ENCODE measurements at regions not wholly inside any gene's neighbourhood (a gene's known extent, or its start where the extent isn't known, plus 50 kb on each side); places are given as distances from the start of the nearest gene placed in this dataset.

GRCh38 chr9:74443036-74443750 lies 53.9 kb upstream of the RORB start:
- TF ChIP-seq REST (IDR thresholded peaks at IDR 0.05; ENCODE audit: insufficient read depth in 1 of 2, low read depth in 2 of 2, low read length in 2 of 2): no peak
- no peak for TF ChIP-seq SIN3A (IDR thresholded peaks at IDR 0.05; ENCODE audit: borderline replicate concordance, insufficient read depth, low read length)
- TF ChIP-seq POLR2AphosphoS5 (IDR thresholded peaks at IDR 0.05; ENCODE audit: low read depth, low read length): no peak
- no peak for TF ChIP-seq TAF1 (IDR thresholded peaks at IDR 0.05; ENCODE audit: borderline replicate concordance, insufficient read depth, low read length)

All from PFSK-1 (cell line).